ENCODE measurements at regions not wholly inside any gene's neighbourhood (a gene's known extent, or its start where the extent isn't known, plus 50 kb on each side); places are given as distances from the start of the nearest gene placed in this dataset.

DNA sequence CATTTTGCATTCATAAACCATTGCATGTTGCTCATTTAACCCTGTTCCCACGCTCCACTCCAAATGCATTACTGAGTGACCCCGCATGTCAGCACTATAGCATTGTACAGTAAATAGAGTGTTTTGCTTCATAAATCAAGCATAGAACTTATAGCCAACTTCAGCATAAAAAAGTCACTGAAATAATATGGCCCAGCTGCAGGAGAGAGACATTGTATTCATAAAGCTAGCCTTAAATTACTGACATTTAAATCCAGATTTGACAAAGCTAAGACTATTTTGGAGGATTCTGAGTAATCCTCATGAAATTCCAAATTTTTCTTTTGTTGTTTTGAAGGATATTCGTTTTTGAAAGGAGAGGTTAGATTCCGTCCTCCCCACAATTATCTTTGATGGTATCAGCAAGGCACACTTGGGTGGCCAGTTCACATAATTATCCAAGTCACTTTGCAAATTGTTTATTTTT, 320.9 kb upstream of the TCF4 start:
- Histone ChIP-seq H3K9me3 (no peaks in the 10 kb centered on the region), H3K27me3 (no peaks in the 10 kb centered on the region), H3K4me3 (no peak overlapping the region), H3K36me3 (no peaks in the 10 kb centered on the region), H3K4me1 (no peaks in the 10 kb centered on the region), H3K27ac (no peak overlapping the region)
- TF ChIP-seq, protein P1, sequence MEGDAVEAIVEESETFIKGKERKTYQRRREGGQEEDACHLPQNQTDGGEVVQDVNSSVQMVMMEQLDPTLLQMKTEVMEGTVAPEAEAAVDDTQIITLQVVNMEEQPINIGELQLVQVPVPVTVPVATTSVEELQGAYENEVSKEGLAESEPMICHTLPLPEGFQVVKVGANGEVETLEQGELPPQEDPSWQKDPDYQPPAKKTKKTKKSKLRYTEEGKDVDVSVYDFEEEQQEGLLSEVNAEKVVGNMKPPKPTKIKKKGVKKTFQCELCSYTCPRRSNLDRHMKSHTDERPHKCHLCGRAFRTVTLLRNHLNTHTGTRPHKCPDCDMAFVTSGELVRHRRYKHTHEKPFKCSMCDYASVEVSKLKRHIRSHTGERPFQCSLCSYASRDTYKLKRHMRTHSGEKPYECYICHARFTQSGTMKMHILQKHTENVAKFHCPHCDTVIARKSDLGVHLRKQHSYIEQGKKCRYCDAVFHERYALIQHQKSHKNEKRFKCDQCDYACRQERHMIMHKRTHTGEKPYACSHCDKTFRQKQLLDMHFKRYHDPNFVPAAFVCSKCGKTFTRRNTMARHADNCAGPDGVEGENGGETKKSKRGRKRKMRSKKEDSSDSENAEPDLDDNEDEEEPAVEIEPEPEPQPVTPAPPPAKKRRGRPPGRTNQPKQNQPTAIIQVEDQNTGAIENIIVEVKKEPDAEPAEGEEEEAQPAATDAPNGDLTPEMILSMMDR (IDR thresholded peaks at IDR 0.05) = no peak
- ATAC-seq = no peak
- DNase-seq = peak in 1 of 4 donors; percentile 48
- intact Hi-C loops (cut with DNase I) = no loop called here

DNA sequence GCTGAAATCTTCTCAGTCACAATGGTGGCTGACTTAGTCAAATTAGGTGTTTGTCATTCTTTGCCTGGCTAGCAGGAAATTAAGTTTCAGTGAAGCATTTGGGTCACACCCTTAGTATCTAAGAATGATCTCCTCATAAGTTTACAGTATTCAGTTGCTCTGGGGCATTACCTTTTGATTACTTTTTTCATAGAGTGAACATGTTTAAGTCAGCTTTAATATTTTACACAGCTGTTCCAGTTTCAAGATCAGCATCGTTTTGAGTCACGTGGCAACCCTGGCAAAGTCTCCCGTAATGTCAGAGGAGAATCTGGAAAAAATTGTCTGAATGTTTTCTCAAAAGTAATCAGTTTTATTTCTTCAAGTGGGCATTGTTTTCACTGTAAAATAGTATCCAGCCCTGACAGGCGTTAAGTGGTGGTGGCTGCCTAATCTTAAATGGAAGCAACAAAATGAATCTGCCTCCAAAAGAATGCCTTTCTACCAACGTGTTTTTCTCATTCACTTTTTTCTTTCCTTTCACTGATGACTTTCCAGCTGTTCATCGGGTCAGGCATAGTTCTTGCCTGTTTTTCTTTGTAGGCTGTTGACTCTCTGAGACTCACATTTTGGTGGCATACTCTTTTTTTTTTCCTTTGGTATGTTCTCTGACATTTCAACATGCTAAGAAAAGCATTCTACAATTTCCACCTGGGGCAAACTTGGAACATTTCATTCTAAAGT, 319.6 kb upstream of the TCF4 start:
- DNase-seq (peak in 2 of 4 donors; percentile 60 to 68), ATAC-seq (no peak)
- H3K27ac ChIP-seq = no peak overlapping the region
- H3K27me3 ChIP-seq = no peaks in the 10 kb centered on the region
- intact Hi-C loops (cut with DNase I) = no loop called here
- H3K9me3 ChIP-seq = no peaks in the 10 kb centered on the region
- no peaks in the 10 kb centered on the region for H3K36me3 ChIP-seq
- no peaks in the 10 kb centered on the region for H3K4me1 ChIP-seq
- H3K4me3 ChIP-seq = no peak overlapping the region
- TF ChIP-seq, protein P1 (IDR thresholded peaks at IDR 0.05) = no peak

DNA sequence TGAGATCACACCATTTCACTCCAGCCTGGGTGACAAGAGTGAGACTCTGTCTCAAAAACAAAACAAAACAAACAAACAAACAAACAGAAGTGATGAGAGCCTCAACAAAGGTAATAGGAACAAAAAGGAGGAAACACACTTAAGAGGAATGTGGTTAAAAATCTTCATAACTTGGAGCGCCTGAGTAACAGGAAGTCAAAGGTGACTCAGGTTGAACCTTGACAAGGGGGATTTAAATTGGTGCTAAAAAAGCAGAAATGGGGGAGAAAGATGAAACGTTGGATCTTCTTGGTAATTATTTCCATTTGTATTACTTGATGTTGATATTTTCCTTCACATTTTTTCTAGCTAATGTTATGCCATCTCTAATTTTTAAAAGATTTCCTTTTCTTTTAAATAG, 318.5 kb upstream of the TCF4 start:
- no peaks in the 10 kb centered on the region for H3K27me3 ChIP-seq
- TF ChIP-seq, protein P1 (IDR thresholded peaks at IDR 0.05) = no peak
- intact Hi-C loops (cut with DNase I) = no loop called here
- ATAC-seq (no peak), DNase-seq (no peak)
- H3K4me1 ChIP-seq = no peaks in the 10 kb centered on the region
- no peak overlapping the region for H3K27ac ChIP-seq
- no peak overlapping the region for H3K4me3 ChIP-seq
- H3K36me3 ChIP-seq = no peaks in the 10 kb centered on the region
- H3K9me3 ChIP-seq = no peaks in the 10 kb centered on the region

DNA sequence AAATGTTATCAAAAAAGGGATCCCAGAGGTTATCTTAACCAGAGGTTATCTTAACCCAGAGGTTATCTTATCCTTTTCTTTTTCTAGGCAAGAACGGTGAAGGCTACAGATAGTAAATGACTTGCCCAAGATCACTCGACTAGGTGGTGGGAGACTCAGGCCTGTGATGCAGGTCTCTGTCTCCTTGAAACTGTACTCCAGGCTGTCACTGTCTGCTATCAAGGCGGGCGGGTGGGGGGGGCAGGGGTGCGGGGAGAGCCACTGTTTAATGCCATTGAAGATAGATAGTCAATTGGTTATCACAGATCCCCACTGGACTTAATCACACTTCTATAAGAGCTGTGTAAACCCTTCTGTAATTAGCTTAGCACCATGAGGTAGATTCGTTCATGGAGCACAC, 315.9 kb upstream of the TCF4 start:
- Histone ChIP-seq H3K4me1 (no peaks in the 10 kb centered on the region), H3K9me3 (no peaks in the 10 kb centered on the region), H3K27me3 (no peaks in the 10 kb centered on the region), H3K27ac (no peak overlapping the region), H3K36me3 (no peaks in the 10 kb centered on the region), H3K4me3 (no peak overlapping the region)
- DNase-seq = no peak
- no peak for ATAC-seq
- intact Hi-C loops (cut with DNase I) = no loop called here
- TF ChIP-seq, protein P1 (IDR thresholded peaks at IDR 0.05) = no peak

DNA sequence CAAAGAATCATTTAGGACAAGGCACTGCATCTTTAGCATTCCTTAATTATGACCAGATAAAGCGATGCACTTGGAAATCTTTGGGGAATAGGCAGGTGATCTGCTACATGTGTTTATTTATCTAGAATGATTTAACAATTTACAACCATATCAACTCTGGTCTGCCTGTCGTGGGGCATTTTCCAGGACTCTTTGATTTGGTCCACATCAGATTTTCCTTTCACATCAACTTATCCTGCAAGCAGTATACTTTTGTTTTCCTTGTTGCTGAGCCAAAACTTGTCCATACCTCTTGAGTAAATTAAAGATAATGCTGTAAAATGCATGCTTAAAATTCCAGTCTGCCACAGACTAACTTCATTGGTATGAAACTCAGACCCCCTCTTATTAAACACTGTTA, 312.4 kb upstream of the TCF4 start:
- ATAC-seq (no peak), DNase-seq (no peak)
- Histone ChIP-seq H3K36me3 (no peaks in the 10 kb centered on the region), H3K9me3 (no peaks in the 10 kb centered on the region), H3K27ac (no peak overlapping the region), H3K27me3 (no peaks in the 10 kb centered on the region), H3K4me1 (no peaks in the 10 kb centered on the region), H3K4me3 (no peak overlapping the region)
- TF ChIP-seq, protein P1 (IDR thresholded peaks at IDR 0.05) = no peak
- intact Hi-C loops (cut with DNase I) = no loop called here
